ENCODE measurements at regions not wholly inside any gene's neighbourhood (a gene's known extent, or its start where the extent isn't known, plus 50 kb on each side); places are given as distances from the start of the nearest gene placed in this dataset.

GRCh38 chr11:106202935-106203620 lies 125.6 kb downstream of the AASDHPPT start:
- H3K4me3 ChIP-seq (replicated peaks in 1 of 4; ENCODE audit: control extremely low read depth in 1 of 4, insufficient read depth in 1 of 4, low read depth in 3 of 4, low read length in 4 of 4): no peak overlapping the region
- no peaks in the 10 kb centered on the region for H3K4me1 ChIP-seq (ENCODE audit: control insufficient read depth, extremely low read depth, insufficient read depth, low read length)
- no peak overlapping the region for H3K27ac ChIP-seq (ENCODE audit: insufficient read depth, low read length)
- H3K36me3 ChIP-seq (ENCODE audit: control insufficient read depth, insufficient read depth, low read length): no peaks in the 10 kb centered on the region
- DNase-seq (ENCODE audit: low read depth in 2 of 2): peak in 1 of 2 donors; percentile 76
- no peaks in the 10 kb centered on the region for H3K27me3 ChIP-seq (ENCODE audit: control insufficient read depth, insufficient read depth, low read length)
- H3K79me2 ChIP-seq (ENCODE audit: control insufficient read depth, insufficient read depth, low read length): no peaks in the 10 kb centered on the region
- no peak overlapping the region for H3K9ac ChIP-seq (ENCODE audit: insufficient read depth, low read length)
- no peak overlapping the region for H3K4me2 ChIP-seq (ENCODE audit: extremely low read depth, insufficient read depth, low read length)
- no peak overlapping the region for H2AFZ ChIP-seq (ENCODE audit: low read length)
- TF ChIP-seq, protein P1, sequence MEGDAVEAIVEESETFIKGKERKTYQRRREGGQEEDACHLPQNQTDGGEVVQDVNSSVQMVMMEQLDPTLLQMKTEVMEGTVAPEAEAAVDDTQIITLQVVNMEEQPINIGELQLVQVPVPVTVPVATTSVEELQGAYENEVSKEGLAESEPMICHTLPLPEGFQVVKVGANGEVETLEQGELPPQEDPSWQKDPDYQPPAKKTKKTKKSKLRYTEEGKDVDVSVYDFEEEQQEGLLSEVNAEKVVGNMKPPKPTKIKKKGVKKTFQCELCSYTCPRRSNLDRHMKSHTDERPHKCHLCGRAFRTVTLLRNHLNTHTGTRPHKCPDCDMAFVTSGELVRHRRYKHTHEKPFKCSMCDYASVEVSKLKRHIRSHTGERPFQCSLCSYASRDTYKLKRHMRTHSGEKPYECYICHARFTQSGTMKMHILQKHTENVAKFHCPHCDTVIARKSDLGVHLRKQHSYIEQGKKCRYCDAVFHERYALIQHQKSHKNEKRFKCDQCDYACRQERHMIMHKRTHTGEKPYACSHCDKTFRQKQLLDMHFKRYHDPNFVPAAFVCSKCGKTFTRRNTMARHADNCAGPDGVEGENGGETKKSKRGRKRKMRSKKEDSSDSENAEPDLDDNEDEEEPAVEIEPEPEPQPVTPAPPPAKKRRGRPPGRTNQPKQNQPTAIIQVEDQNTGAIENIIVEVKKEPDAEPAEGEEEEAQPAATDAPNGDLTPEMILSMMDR (conservative IDR thresholded peaks at IDR 0.05 in 1 of 2, IDR thresholded peaks at IDR 0.05 in 1 of 2; ENCODE audit: low read depth in 1 of 2, low read length in 2 of 2): no peak
- H3K9me3 ChIP-seq (ENCODE audit: control insufficient read depth, insufficient read depth, low read depth, low read length): no peaks in the 10 kb centered on the region
- H4K20me1 ChIP-seq (ENCODE audit: control insufficient read depth, extremely low read depth, insufficient read depth, low read length): no peaks in the 10 kb centered on the region

GRCh38 chr11:106208760-106209159 lies 131.3 kb downstream of the AASDHPPT start:
- Histone ChIP-seq H3K4me1 (ENCODE audit: control insufficient read depth, extremely low read depth, insufficient read depth, low read length) (no peaks in the 10 kb centered on the region), H3K27me3 (ENCODE audit: control insufficient read depth, insufficient read depth, low read length) (no peaks in the 10 kb centered on the region), H3K79me2 (ENCODE audit: control insufficient read depth, insufficient read depth, low read length) (no peaks in the 10 kb centered on the region), H3K27ac (ENCODE audit: insufficient read depth, low read length) (no peak overlapping the region), H3K4me2 (ENCODE audit: extremely low read depth, insufficient read depth, low read length) (no peak overlapping the region), H3K9me3 (ENCODE audit: control insufficient read depth, insufficient read depth, low read depth, low read length) (no peaks in the 10 kb centered on the region), H4K20me1 (ENCODE audit: control insufficient read depth, extremely low read depth, insufficient read depth, low read length) (no peaks in the 10 kb centered on the region), H3K9ac (ENCODE audit: insufficient read depth, low read length) (no peak overlapping the region), H2AFZ (ENCODE audit: low read length) (no peak overlapping the region), H3K4me3 (replicated peaks in 1 of 4; ENCODE audit: control extremely low read depth in 1 of 4, insufficient read depth in 1 of 4, low read depth in 3 of 4, low read length in 4 of 4) (no peak overlapping the region), H3K36me3 (ENCODE audit: control insufficient read depth, insufficient read depth, low read length) (no peaks in the 10 kb centered on the region)
- TF ChIP-seq EZH2 (IDR thresholded peaks at IDR 0.05; ENCODE audit: low read length, missing control alignments): no peak
- TF ChIP-seq, protein P1 (conservative IDR thresholded peaks at IDR 0.05 in 1 of 2, IDR thresholded peaks at IDR 0.05 in 1 of 2; ENCODE audit: low read depth in 1 of 2, low read length in 2 of 2): no peak
- no peak for DNase-seq (ENCODE audit: low read depth in 2 of 2)

- no peaks in the 10 kb centered on the region for H3K9me3 ChIP-seq (ENCODE audit: control insufficient read depth, insufficient read depth, low read depth, low read length)
- no peak overlapping the region for H3K27ac ChIP-seq (ENCODE audit: insufficient read depth, low read length)
Measured at GRCh38 chr11:106212081-106212480, 134.6 kb downstream of the AASDHPPT start.

More at GRCh38 chr11:106212081-106212480, 134.6 kb downstream of the AASDHPPT start:
- Histone ChIP-seq H3K4me1 (ENCODE audit: control insufficient read depth, extremely low read depth, insufficient read depth, low read length) (no peaks in the 10 kb centered on the region), H4K20me1 (ENCODE audit: control insufficient read depth, extremely low read depth, insufficient read depth, low read length) (no peaks in the 10 kb centered on the region), H3K9ac (ENCODE audit: insufficient read depth, low read length) (no peak overlapping the region), H3K36me3 (ENCODE audit: control insufficient read depth, insufficient read depth, low read length) (no peaks in the 10 kb centered on the region), H3K4me2 (ENCODE audit: extremely low read depth, insufficient read depth, low read length) (no peak overlapping the region), H3K4me3 (replicated peaks in 1 of 4; ENCODE audit: control extremely low read depth in 1 of 4, insufficient read depth in 1 of 4, low read depth in 3 of 4, low read length in 4 of 4) (no peak overlapping the region), H3K79me2 (ENCODE audit: control insufficient read depth, insufficient read depth, low read length) (no peaks in the 10 kb centered on the region), H2AFZ (ENCODE audit: low read length) (no peak overlapping the region), H3K27me3 (ENCODE audit: control insufficient read depth, insufficient read depth, low read length) (no peaks in the 10 kb centered on the region)
- TF ChIP-seq, protein P1 (conservative IDR thresholded peaks at IDR 0.05 in 1 of 2, IDR thresholded peaks at IDR 0.05 in 1 of 2; ENCODE audit: low read depth in 1 of 2, low read length in 2 of 2): no peak
- no peak for TF ChIP-seq EZH2 (IDR thresholded peaks at IDR 0.05; ENCODE audit: low read length, missing control alignments)
- no peak for DNase-seq (ENCODE audit: low read depth in 2 of 2)
